ENCODE measurements at regions not wholly inside any gene's neighbourhood (a gene's known extent, or its start where the extent isn't known, plus 50 kb on each side); places are given as distances from the start of the nearest gene placed in this dataset.

GRCh38 chr11:15770798-15771414 lies 585.4 kb downstream of the SOX6 start:
- H3K9ac ChIP-seq (ENCODE audit: low read depth, low read length) = no peak overlapping the region
- DNase-seq (peak; percentile 42), ATAC-seq (ENCODE audit: insufficient read depth, low read depth) (peak; percentile 71; the same call in 2 of the 3 replicates)
- H3K27ac ChIP-seq (ENCODE audit: low read length) = no peak overlapping the region
- no peaks in the 10 kb centered on the region for H3K36me3 ChIP-seq (ENCODE audit: insufficient read depth, low read length)
- H3K9me3 ChIP-seq (ENCODE audit: insufficient read depth, low read length, severe bottlenecking) = no peaks in the 10 kb centered on the region
- TF ChIP-seq EZH2 (IDR thresholded peaks at IDR 0.05; ENCODE audit: borderline replicate concordance, low read depth, low read length, severe bottlenecking) (no peak), CTCF (IDR thresholded peaks at IDR 0.05; ENCODE audit: borderline replicate concordance, extremely low read depth, low read length, poor library complexity, severe bottlenecking) (peak; percentile 74)
- H2AFZ ChIP-seq (ENCODE audit: low read depth, low read length) = no peak overlapping the region
- no peaks in the 10 kb centered on the region for H4K20me1 ChIP-seq (ENCODE audit: insufficient read depth, low read length)
- H3K4me3 ChIP-seq (ENCODE audit: low read depth in 1 of 2, low read length in 2 of 2) = no peak overlapping the region
- peaks cover 15% of the 10 kb centered on the region for H3K27me3 ChIP-seq (ENCODE audit: insufficient read depth, low read length, poor library complexity)
- H3K4me1 ChIP-seq (ENCODE audit: insufficient read depth, low read length) = no peaks in the 10 kb centered on the region
- no peak overlapping the region for H3K4me2 ChIP-seq (ENCODE audit: insufficient read depth, low read length)
- no peaks in the 10 kb centered on the region for H3K79me2 ChIP-seq (ENCODE audit: insufficient read depth, low read length)

GRCh38 chr11:15772547-15772946 lies 583.8 kb downstream of the SOX6 start:
- no peak overlapping the region for H3K27ac ChIP-seq (ENCODE audit: low read length)
- no peaks in the 10 kb centered on the region for H3K4me1 ChIP-seq (ENCODE audit: insufficient read depth, low read length)
- no peak overlapping the region for H3K4me2 ChIP-seq (ENCODE audit: insufficient read depth, low read length)
- H2AFZ ChIP-seq (ENCODE audit: low read depth, low read length) = no peak overlapping the region
- H3K4me3 ChIP-seq (ENCODE audit: low read depth in 1 of 2, low read length in 2 of 2) = no peak overlapping the region
- no peaks in the 10 kb centered on the region for H3K9me3 ChIP-seq (ENCODE audit: insufficient read depth, low read length, severe bottlenecking)
- TF ChIP-seq CTCF (IDR thresholded peaks at IDR 0.05; ENCODE audit: borderline replicate concordance, extremely low read depth, low read length, poor library complexity, severe bottlenecking) (no peak), EZH2 (IDR thresholded peaks at IDR 0.05; ENCODE audit: borderline replicate concordance, low read depth, low read length, severe bottlenecking) (no peak)
- no peak overlapping the region for H3K9ac ChIP-seq (ENCODE audit: low read depth, low read length)
- ATAC-seq (ENCODE audit: insufficient read depth, low read depth) (no peak), DNase-seq (no peak)
- no peaks in the 10 kb centered on the region for H3K36me3 ChIP-seq (ENCODE audit: insufficient read depth, low read length)
- no peaks in the 10 kb centered on the region for H3K79me2 ChIP-seq (ENCODE audit: insufficient read depth, low read length)
- H3K27me3 ChIP-seq (ENCODE audit: insufficient read depth, low read length, poor library complexity) = peaks cover 17% of the 10 kb centered on the region
- H4K20me1 ChIP-seq (ENCODE audit: insufficient read depth, low read length) = no peaks in the 10 kb centered on the region

GRCh38 chr11:15772981-15773380 lies 583.4 kb downstream of the SOX6 start:
- DNase-seq = no peak

More at GRCh38 chr11:15772981-15773380, 583.4 kb downstream of the SOX6 start:
- no peaks in the 10 kb centered on the region for H4K20me1 ChIP-seq (ENCODE audit: insufficient read depth, low read length)
- no peak overlapping the region for H3K27ac ChIP-seq (ENCODE audit: low read length)
- ATAC-seq (ENCODE audit: insufficient read depth, low read depth) = no peak
- H3K4me2 ChIP-seq (ENCODE audit: insufficient read depth, low read length) = no peak overlapping the region
- H3K9me3 ChIP-seq (ENCODE audit: insufficient read depth, low read length, severe bottlenecking) = no peaks in the 10 kb centered on the region
- H3K9ac ChIP-seq (ENCODE audit: low read depth, low read length) = no peak overlapping the region
- H2AFZ ChIP-seq (ENCODE audit: low read depth, low read length) = no peak overlapping the region
- no peaks in the 10 kb centered on the region for H3K36me3 ChIP-seq (ENCODE audit: insufficient read depth, low read length)
- H3K79me2 ChIP-seq (ENCODE audit: insufficient read depth, low read length) = no peaks in the 10 kb centered on the region
- TF ChIP-seq EZH2 (IDR thresholded peaks at IDR 0.05; ENCODE audit: borderline replicate concordance, low read depth, low read length, severe bottlenecking) (no peak), CTCF (IDR thresholded peaks at IDR 0.05; ENCODE audit: borderline replicate concordance, extremely low read depth, low read length, poor library complexity, severe bottlenecking) (no peak)
- H3K4me3 ChIP-seq (ENCODE audit: low read depth in 1 of 2, low read length in 2 of 2) = no peak overlapping the region
- no peaks in the 10 kb centered on the region for H3K4me1 ChIP-seq (ENCODE audit: insufficient read depth, low read length)
- peaks cover 17% of the 10 kb centered on the region for H3K27me3 ChIP-seq (ENCODE audit: insufficient read depth, low read length, poor library complexity)
